GM23338 (cell line): ENCODE measurements at regions not wholly inside any gene's neighbourhood (a gene's known extent, or its start where the extent isn't known, plus 50 kb on each side); places are given as distances from the start of the nearest gene placed in this dataset.

Experiments
- ATAC-seq: fragments of 200-7000 bp; cut with Tn5 transposase; 3 replicates; pipeline ENCODE4 v1.9.1; 2020
- DNase-seq: peaks from one replicate; pipeline ENCODE4 v3.0.0-alpha.2; 2015; ENCODE audit warnings: low spot score
- H2AFZ ChIP-seq: fragments of 200-600 bp; sonication (generic); 2 replicates; pipeline ENCODE4 v1.8.0; 2016; ENCODE audit warnings: antibody characterized with exemption, mild to moderate bottlenecking, moderate library complexity
- H3F3A ChIP-seq: fragments of 200-600 bp; sonication (generic); replicated peaks from 2 replicates; pipeline ENCODE4 v1.8.0; 2017; ENCODE audit warnings: antibody characterized with exemption, mixed run types, low read depth
- H3K27ac ChIP-seq: fragments of 200-600 bp; sonication (generic); 2 replicates; pipeline ENCODE4 v1.6.1; 2016; ENCODE audit warnings: low read depth
- H3K27me3 ChIP-seq: fragments of 200-600 bp; sonication (generic); 2 replicates; pipeline ENCODE4 v1.8.0; 2016; ENCODE audit warnings: mild to moderate bottlenecking, mixed run types, moderate library complexity; ENCODE audit not compliant: insufficient read depth
- H3K36me3 ChIP-seq: fragments of 200-600 bp; sonication (generic); 2 replicates; pipeline ENCODE4 v1.8.0; 2016; ENCODE audit warnings: mild to moderate bottlenecking; ENCODE audit not compliant: insufficient read depth
- H3K4me1 ChIP-seq: fragments of 200-600 bp; sonication (generic); 2 replicates; pipeline ENCODE4 v1.8.0; 2016; ENCODE audit warnings: mild to moderate bottlenecking, moderate library complexity; ENCODE audit not compliant: insufficient read depth
- H3K4me2 ChIP-seq: fragments of 200-600 bp; sonication (generic); 2 replicates; pipeline ENCODE4 v1.7.1; 2017; ENCODE audit warnings: mixed run types
- H3K4me3 ChIP-seq: fragments of 200-600 bp; sonication (generic); 2 replicates; pipeline ENCODE4 v1.6.1; 2016; ENCODE audit warnings: mixed run types
- H3K79me2 ChIP-seq: fragments of 200-600 bp; sonication (generic); replicated peaks from 2 replicates; pipeline ENCODE4 v1.8.0; 2017; ENCODE audit warnings: mild to moderate bottlenecking; ENCODE audit not compliant: insufficient read depth
- H3K9me2 ChIP-seq: fragments of 200-600 bp; sonication (generic); 2 replicates; pipeline ENCODE4 v1.8.0; 2017; ENCODE audit not compliant: insufficient read depth
- H4K20me1 ChIP-seq: fragments of 200-600 bp; sonication (generic); replicated peaks from 2 replicates; pipeline ENCODE4 v1.8.0; 2017; ENCODE audit warnings: mild to moderate bottlenecking; ENCODE audit not compliant: insufficient read depth
- H3K27ac Mint-ChIP-seq: 2 replicates; pipeline ENCODE4 v1.8.0; 2020; ENCODE audit warnings: inconsistent platforms, mild to moderate bottlenecking, moderate library complexity, mixed read lengths
- H3K27me3 Mint-ChIP-seq: 3 replicates; pipeline ENCODE4 v1.8.0; 2022; ENCODE audit warnings: low read depth, mild to moderate bottlenecking, moderate library complexity, mixed read lengths, inconsistent platforms; ENCODE audit not compliant: insufficient read depth, poor library complexity
- H3K36me3 Mint-ChIP-seq: 3 replicates; pipeline ENCODE4 v1.8.0; 2021; ENCODE audit warnings: low read depth, mild to moderate bottlenecking, inconsistent platforms, moderate library complexity, mixed read lengths
- H3K4me1 Mint-ChIP-seq: 3 replicates; pipeline ENCODE4 v1.8.0; 2020; ENCODE audit warnings: mild to moderate bottlenecking, inconsistent platforms, mixed read lengths
- H3K4me3 Mint-ChIP-seq: 3 replicates; pipeline ENCODE4 v1.8.0; 2021; ENCODE audit warnings: moderate library complexity, mild to moderate bottlenecking, inconsistent platforms, mixed read lengths
- H3K9me3 Mint-ChIP-seq: 3 replicates; pipeline ENCODE4 v1.8.0; 2020; ENCODE audit warnings: moderate library complexity, mild to moderate bottlenecking, inconsistent platforms, mixed read lengths
- CREB1 ChIP-seq: fragments of 250-450 bp; sonication (Bioruptor Pico); IDR thresholded peaks from 2 replicates; pipeline ENCODE4 v1.5.0; 2020; ENCODE audit warnings: low read depth, mild to moderate bottlenecking, moderate library complexity
- CTCF ChIP-seq, 2 experiments: fragments of 200-600 bp in 1 of 2; sonication (generic) in 1 of 2; conservative IDR thresholded peaks; 2 replicates each; pipeline versions ENCODE4 v1.5.1 to v1.6.1; 2016 to 2017; ENCODE audit warnings: antibody characterized with exemption in 2 of 2, low read depth in 2 of 2, mild to moderate bottlenecking in 2 of 2, moderate library complexity in 1 of 2
- EZH2 ChIP-seq: fragments of 200-600 bp; sonication (generic); IDR thresholded peaks from one replicate; pipeline ENCODE4 v1.8.0; 2017; ENCODE audit warnings: antibody characterized with exemption, mild to moderate bottlenecking, low read depth; ENCODE audit not compliant: unreplicated experiment
- EZH2phosphoT487 ChIP-seq: fragments of 200-600 bp; sonication (generic); IDR thresholded peaks from one replicate; pipeline ENCODE4 v1.8.1; 2018; ENCODE audit warnings: antibody characterized with exemption; ENCODE audit not compliant: unreplicated experiment
- JUNB ChIP-seq: IDR thresholded peaks from one replicate; pipeline ENCODE4 v1.6.1; 2016; ENCODE audit warnings: antibody characterized with exemption; ENCODE audit not compliant: unreplicated experiment
- POLR2AphosphoS5 ChIP-seq: IDR thresholded peaks from 2 replicates; pipeline ENCODE4 v1.6.1; 2016; ENCODE audit warnings: antibody characterized with exemption, low read depth
- STAT1 ChIP-seq: IDR thresholded peaks from one replicate; pipeline ENCODE4 v1.6.1; 2016; ENCODE audit warnings: antibody characterized with exemption; ENCODE audit not compliant: unreplicated experiment
- ZNF114 ChIP-seq: fragments of 250-450 bp; sonication (Bioruptor Pico); IDR thresholded peaks from 2 replicates; pipeline ENCODE4 v1.5.0; 2020; ENCODE audit warnings: mild to moderate bottlenecking, moderate library complexity
- ZNF331 ChIP-seq: fragments of 250-450 bp; sonication (Bioruptor Pico); IDR thresholded peaks from 2 replicates; pipeline ENCODE4 v1.5.0; 2020; ENCODE audit warnings: low read depth, mild to moderate bottlenecking, moderate library complexity
- TF ChIP-seq, protein P1 (sequence below): IDR thresholded peaks from one replicate; pipeline ENCODE4 v1.6.1; 2018; ENCODE audit warnings: antibody characterized with exemption; ENCODE audit not compliant: unreplicated experiment

DNA sequence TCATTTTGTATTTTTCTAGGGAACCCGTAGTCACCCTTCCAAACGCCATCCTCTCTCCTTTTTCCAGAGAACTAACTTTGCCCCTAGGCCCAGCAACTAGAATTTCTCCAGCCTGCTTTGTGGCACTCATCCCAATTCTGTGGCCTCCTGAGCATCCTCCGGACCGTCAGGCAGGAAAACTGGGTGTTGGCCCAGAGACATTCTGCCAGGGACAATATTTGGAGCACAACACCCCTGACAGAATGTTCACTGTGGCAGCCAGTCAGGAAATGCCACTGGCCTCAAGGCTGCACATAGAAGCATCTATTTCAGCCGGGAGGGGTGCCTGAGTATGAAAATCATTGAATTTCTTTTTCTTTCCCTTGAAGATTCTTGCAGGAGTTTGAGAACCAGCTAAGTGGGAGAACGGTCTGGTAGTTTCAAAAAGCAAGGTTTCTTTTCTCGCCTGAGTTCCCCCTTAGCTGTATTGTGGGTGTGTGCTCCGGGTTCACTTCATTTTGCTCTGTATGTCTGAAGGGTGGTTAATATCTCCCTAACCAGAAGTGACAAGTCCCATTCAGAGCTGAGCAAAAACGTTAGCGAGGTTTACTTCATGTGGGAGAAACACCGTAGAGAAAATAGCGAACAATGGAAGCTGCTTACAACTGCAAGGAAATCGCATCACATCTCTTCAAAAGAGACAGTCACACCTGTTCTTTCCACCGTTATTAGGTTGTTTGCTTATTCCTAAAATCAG, 108.1 kb upstream of the TPM1 start:
- H3K79me2 ChIP-seq = no peaks in the 10 kb centered on the region
- peaks cover 8% of the 10 kb centered on the region for H3K27me3 Mint-ChIP-seq
- peaks cover 4% of the 10 kb centered on the region; the same call in 2 of the 3 replicates for H3K4me1 Mint-ChIP-seq
- H3K27me3 ChIP-seq = no peaks in the 10 kb centered on the region
- H3F3A ChIP-seq = no peaks in the 10 kb centered on the region
- H3K4me3 Mint-ChIP-seq = no peak overlapping the region
- TF ChIP-seq POLR2AphosphoS5 (no peak), JUNB (no peak), ZNF114 (no peak)
- no peaks in the 10 kb centered on the region for H3K9me2 ChIP-seq
- no peaks in the 10 kb centered on the region for H3K36me3 ChIP-seq
- no peaks in the 10 kb centered on the region for H4K20me1 ChIP-seq
- H3K9me3 Mint-ChIP-seq = no peaks in the 10 kb centered on the region
- H3K4me1 ChIP-seq = no peaks in the 10 kb centered on the region
- H3K4me3 ChIP-seq = no peak overlapping the region
- H3K27ac Mint-ChIP-seq = no peak overlapping the region
- no peak for DNase-seq
- H2AFZ ChIP-seq = no peak overlapping the region
- no peak for ATAC-seq
- no peak overlapping the region for H3K4me2 ChIP-seq
- H3K36me3 Mint-ChIP-seq = no peaks in the 10 kb centered on the region
- H3K27ac ChIP-seq = no peak overlapping the region

GRCh38 chr15:62935300-62936081, 107.1 kb upstream of the TPM1 start:
- Histone ChIP-seq H3K27me3 (no peaks in the 10 kb centered on the region), H3K27ac (no peak overlapping the region), H3K4me1 (no peaks in the 10 kb centered on the region), H2AFZ (peak overlapping the region; percentile 77; the same call in 1 of the 2 replicates), H3K9me2 (no peaks in the 10 kb centered on the region), H3K79me2 (no peaks in the 10 kb centered on the region), H3F3A (no peaks in the 10 kb centered on the region), H3K36me3 (no peaks in the 10 kb centered on the region), H4K20me1 (no peaks in the 10 kb centered on the region), H3K4me3 (no peak overlapping the region), H3K4me2 (no peak overlapping the region)
- Mint-ChIP-seq H3K27me3 (peaks cover 8% of the 10 kb centered on the region), H3K4me1 (peaks cover 4% of the 10 kb centered on the region; the same call in 2 of the 3 replicates), H3K4me3 (no peak overlapping the region), H3K27ac (no peak overlapping the region; the same call in 1 of the 2 replicates), H3K36me3 (no peaks in the 10 kb centered on the region), H3K9me3 (no peaks in the 10 kb centered on the region)
- ATAC-seq (peak; percentile 79), DNase-seq (no peak)
- TF ChIP-seq ZNF114 = no peak
- no peak for TF ChIP-seq CREB1 (CRISPR knock-in tag)
- TF ChIP-seq JUNB = no peak
- TF ChIP-seq EZH2phosphoT487 = no peak
- no peak for TF ChIP-seq ZNF331
- TF ChIP-seq, protein P1, sequence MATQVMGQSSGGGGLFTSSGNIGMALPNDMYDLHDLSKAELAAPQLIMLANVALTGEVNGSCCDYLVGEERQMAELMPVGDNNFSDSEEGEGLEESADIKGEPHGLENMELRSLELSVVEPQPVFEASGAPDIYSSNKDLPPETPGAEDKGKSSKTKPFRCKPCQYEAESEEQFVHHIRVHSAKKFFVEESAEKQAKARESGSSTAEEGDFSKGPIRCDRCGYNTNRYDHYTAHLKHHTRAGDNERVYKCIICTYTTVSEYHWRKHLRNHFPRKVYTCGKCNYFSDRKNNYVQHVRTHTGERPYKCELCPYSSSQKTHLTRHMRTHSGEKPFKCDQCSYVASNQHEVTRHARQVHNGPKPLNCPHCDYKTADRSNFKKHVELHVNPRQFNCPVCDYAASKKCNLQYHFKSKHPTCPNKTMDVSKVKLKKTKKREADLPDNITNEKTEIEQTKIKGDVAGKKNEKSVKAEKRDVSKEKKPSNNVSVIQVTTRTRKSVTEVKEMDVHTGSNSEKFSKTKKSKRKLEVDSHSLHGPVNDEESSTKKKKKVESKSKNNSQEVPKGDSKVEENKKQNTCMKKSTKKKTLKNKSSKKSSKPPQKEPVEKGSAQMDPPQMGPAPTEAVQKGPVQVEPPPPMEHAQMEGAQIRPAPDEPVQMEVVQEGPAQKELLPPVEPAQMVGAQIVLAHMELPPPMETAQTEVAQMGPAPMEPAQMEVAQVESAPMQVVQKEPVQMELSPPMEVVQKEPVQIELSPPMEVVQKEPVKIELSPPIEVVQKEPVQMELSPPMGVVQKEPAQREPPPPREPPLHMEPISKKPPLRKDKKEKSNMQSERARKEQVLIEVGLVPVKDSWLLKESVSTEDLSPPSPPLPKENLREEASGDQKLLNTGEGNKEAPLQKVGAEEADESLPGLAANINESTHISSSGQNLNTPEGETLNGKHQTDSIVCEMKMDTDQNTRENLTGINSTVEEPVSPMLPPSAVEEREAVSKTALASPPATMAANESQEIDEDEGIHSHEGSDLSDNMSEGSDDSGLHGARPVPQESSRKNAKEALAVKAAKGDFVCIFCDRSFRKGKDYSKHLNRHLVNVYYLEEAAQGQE = no peak
- no peak for TF ChIP-seq CTCF (conservative IDR thresholded peaks at IDR 0.05; ENCODE audit: low read depth in 2 of 2)
- TF ChIP-seq EZH2 = no peak
- TF ChIP-seq STAT1 = no peak
